NCI-H748 (cell line): ENCODE measurements at regions not wholly inside any gene's neighbourhood (a gene's known extent, or its start where the extent isn't known, plus 50 kb on each side); places are given as distances from the start of the nearest gene placed in this dataset.

Experiments
- DNase-seq: peaks from one replicate; lab custom pipeline; 2025; ENCODE audit not compliant: unreplicated experiment; lab: John Stamatoyannopoulos, UW

GRCh38 chr15:36372968-36373367 lies 206.5 kb upstream of the CDIN1 start:
- DNase-seq = no peak

GRCh38 chr15:36373550-36373949 lies 205.9 kb upstream of the CDIN1 start:
- DNase-seq = no peak

GRCh38 chr15:36389107-36389506 lies 190.3 kb upstream of the CDIN1 start:
- DNase-seq = no peak

- DNase-seq = no peak
Observed at GRCh38 chr15:36390491-36390890, 188.9 kb upstream of the CDIN1 start.

- DNase-seq = no peak
Observed at GRCh38 chr15:36392676-36393266, 186.7 kb upstream of the CDIN1 start.

GRCh38 chr15:36398212-36398611 lies 181.2 kb upstream of the CDIN1 start:
- no peak for DNase-seq

GRCh38 chr15:36399276-36399675 lies 180.2 kb upstream of the CDIN1 start:
- DNase-seq = no peak

GRCh38 chr15:36400936-36401585 lies 178.4 kb upstream of the CDIN1 start:
- no peak for DNase-seq

GRCh38 chr15:36401586-36401966 lies 177.8 kb upstream of the CDIN1 start:
- DNase-seq = no peak

- no peak for DNase-seq
Observed at GRCh38 chr15:36403351-36403750, 176.1 kb upstream of the CDIN1 start.

- DNase-seq = no peak
Observed at GRCh38 chr15:36406366-36406765, 173.1 kb upstream of the CDIN1 start.

GRCh38 chr15:36406911-36407310 lies 172.5 kb upstream of the CDIN1 start:
- no peak for DNase-seq

GRCh38 chr15:36407647-36408046 lies 171.8 kb upstream of the CDIN1 start:
- DNase-seq = no peak

- no peak for DNase-seq
Observed at GRCh38 chr15:36409819-36410218, 169.6 kb upstream of the CDIN1 start.

GRCh38 chr15:36414670-36415069 lies 164.8 kb upstream of the CDIN1 start:
- DNase-seq = no peak

- DNase-seq = no peak
Observed at GRCh38 chr15:36415643-36416042, 163.8 kb upstream of the CDIN1 start.

- no peak for DNase-seq
Observed at GRCh38 chr15:36422631-36423030, 156.8 kb upstream of the CDIN1 start.

GRCh38 chr15:36426691-36427090 lies 152.7 kb upstream of the CDIN1 start:
- DNase-seq = no peak

GRCh38 chr15:36428102-36428845 lies 151.2 kb upstream of the CDIN1 start:
- no peak for DNase-seq

- DNase-seq = no peak
Observed at GRCh38 chr15:36429707-36430106, 149.7 kb upstream of the CDIN1 start.

GRCh38 chr15:36430280-36430679 lies 149.1 kb upstream of the CDIN1 start:
- no peak for DNase-seq

GRCh38 chr15:36430726-36431265 lies 148.6 kb upstream of the CDIN1 start:
- DNase-seq = no peak
